ENCODE measurements at regions not wholly inside any gene's neighbourhood (a gene's known extent, or its start where the extent isn't known, plus 50 kb on each side); places are given as distances from the start of the nearest gene placed in this dataset.
"Not testable (repeated sequence)": the region's sequence is repeated elsewhere in the genome, so short reads cannot be mapped to it uniquely, and the experiment has no call there.

GRCh38 chr1:29408831-29409605 is 172.7 kb downstream of the PTPRU start:
- no TSS peak for BruUV-seq (replicated peaks)
- H3K27ac Mint-ChIP-seq (ENCODE audit: unreplicated experiment) = no peak overlapping the region
- Histone ChIP-seq H3K4me3 (ENCODE audit: low read depth, low read length) (no peak overlapping the region), H3K27me3 (replicated peaks; ENCODE audit: control insufficient read depth, insufficient read depth, low read length) (no peaks in the 10 kb centered on the region), H3K36me3 (ENCODE audit: control insufficient read depth, insufficient read depth, low read length) (no peaks in the 10 kb centered on the region), H3K4me1 (no peaks in the 10 kb centered on the region), H3K9me3 (no peaks in the 10 kb centered on the region)
- CTCF ChIA-PET = no interaction called here
- TF ChIP-seq, protein P1, sequence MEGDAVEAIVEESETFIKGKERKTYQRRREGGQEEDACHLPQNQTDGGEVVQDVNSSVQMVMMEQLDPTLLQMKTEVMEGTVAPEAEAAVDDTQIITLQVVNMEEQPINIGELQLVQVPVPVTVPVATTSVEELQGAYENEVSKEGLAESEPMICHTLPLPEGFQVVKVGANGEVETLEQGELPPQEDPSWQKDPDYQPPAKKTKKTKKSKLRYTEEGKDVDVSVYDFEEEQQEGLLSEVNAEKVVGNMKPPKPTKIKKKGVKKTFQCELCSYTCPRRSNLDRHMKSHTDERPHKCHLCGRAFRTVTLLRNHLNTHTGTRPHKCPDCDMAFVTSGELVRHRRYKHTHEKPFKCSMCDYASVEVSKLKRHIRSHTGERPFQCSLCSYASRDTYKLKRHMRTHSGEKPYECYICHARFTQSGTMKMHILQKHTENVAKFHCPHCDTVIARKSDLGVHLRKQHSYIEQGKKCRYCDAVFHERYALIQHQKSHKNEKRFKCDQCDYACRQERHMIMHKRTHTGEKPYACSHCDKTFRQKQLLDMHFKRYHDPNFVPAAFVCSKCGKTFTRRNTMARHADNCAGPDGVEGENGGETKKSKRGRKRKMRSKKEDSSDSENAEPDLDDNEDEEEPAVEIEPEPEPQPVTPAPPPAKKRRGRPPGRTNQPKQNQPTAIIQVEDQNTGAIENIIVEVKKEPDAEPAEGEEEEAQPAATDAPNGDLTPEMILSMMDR (IDR thresholded peaks at IDR 0.05; ENCODE audit: insufficient read depth in 1 of 2, low read depth in 1 of 2, low read length in 1 of 2, severe bottlenecking in 1 of 2, unreplicated experiment in 1 of 2) = no peak
- H3K4me1 Mint-ChIP-seq (ENCODE audit: low read depth, unreplicated experiment) = no peaks in the 10 kb centered on the region
- POLR2A ChIA-PET = no interaction called here
- H3K27me3 Mint-ChIP-seq (ENCODE audit: insufficient read depth, unreplicated experiment) = peaks cover 2% of the 10 kb centered on the region
- H3K4me3 Mint-ChIP-seq (ENCODE audit: unreplicated experiment) = no peak overlapping the region
- no peak for DNase-seq
- H3K9me3 Mint-ChIP-seq (ENCODE audit: unreplicated experiment) = no peaks in the 10 kb centered on the region
- no peaks in the 10 kb centered on the region for H3K36me3 Mint-ChIP-seq (ENCODE audit: insufficient read depth, unreplicated experiment)
- intact Hi-C loops (cut with micrococcal nuclease; ENCODE audit: unreplicated experiment) = no loop called here

GRCh38 chr1:29406814-29407213 is 170.5 kb downstream of the PTPRU start:
- no TSS peak for BruUV-seq (replicated peaks)
- Histone ChIP-seq H3K9me3 (no peaks in the 10 kb centered on the region), H3K27me3 (replicated peaks; ENCODE audit: control insufficient read depth, insufficient read depth, low read length) (no peaks in the 10 kb centered on the region), H3K4me1 (no peaks in the 10 kb centered on the region), H3K36me3 (ENCODE audit: control insufficient read depth, insufficient read depth, low read length) (no peaks in the 10 kb centered on the region), H3K4me3 (ENCODE audit: low read depth, low read length) (no peak overlapping the region)
- H3K4me3 Mint-ChIP-seq (ENCODE audit: unreplicated experiment) = no peak overlapping the region
- intact Hi-C loops (cut with micrococcal nuclease; ENCODE audit: unreplicated experiment) = no loop called here
- H3K27ac Mint-ChIP-seq (ENCODE audit: unreplicated experiment) = no peak overlapping the region
- peaks cover 11% of the 10 kb centered on the region for H3K9me3 Mint-ChIP-seq (ENCODE audit: unreplicated experiment)
- POLR2A ChIA-PET = no interaction called here
- no peaks in the 10 kb centered on the region for H3K36me3 Mint-ChIP-seq (ENCODE audit: insufficient read depth, unreplicated experiment)
- TF ChIP-seq, protein P1 (IDR thresholded peaks at IDR 0.05; ENCODE audit: insufficient read depth in 1 of 2, low read depth in 1 of 2, low read length in 1 of 2, severe bottlenecking in 1 of 2, unreplicated experiment in 1 of 2) = no peak
- CTCF ChIA-PET = no interaction called here
- H3K4me1 Mint-ChIP-seq (ENCODE audit: low read depth, unreplicated experiment) = no peaks in the 10 kb centered on the region
- DNase-seq = no peak
- H3K27me3 Mint-ChIP-seq (ENCODE audit: insufficient read depth, unreplicated experiment) = peaks cover 5% of the 10 kb centered on the region

DNA sequence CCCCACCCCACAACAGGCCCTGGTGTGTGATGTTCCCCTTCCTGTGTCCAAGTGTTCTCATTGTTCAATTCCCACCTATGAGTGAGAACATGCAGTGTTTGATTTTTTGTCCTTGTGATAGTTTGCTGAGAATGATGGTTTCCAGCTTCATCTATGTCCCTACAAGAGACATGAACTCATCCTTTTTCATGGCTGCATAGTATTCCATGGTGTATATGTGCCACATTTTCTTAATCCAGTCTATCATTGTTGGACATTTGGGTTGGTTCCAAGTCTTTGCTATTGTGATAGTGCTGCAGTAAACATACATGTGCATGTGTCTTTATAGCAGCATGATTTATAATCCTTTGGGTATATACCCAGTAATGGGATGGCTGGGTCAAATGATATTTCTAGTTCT is 163.9 kb downstream of the PTPRU start:
- H3K27me3 Mint-ChIP-seq (ENCODE audit: insufficient read depth, unreplicated experiment); H3K4me1 ChIP-seq; DNase-seq; H3K27ac Mint-ChIP-seq (ENCODE audit: unreplicated experiment); H3K4me3 ChIP-seq (ENCODE audit: low read depth, low read length); H3K36me3 Mint-ChIP-seq (ENCODE audit: insufficient read depth, unreplicated experiment); H3K9me3 ChIP-seq; H3K36me3 ChIP-seq (ENCODE audit: control insufficient read depth, insufficient read depth, low read length); H3K4me3 Mint-ChIP-seq (ENCODE audit: unreplicated experiment); H3K4me1 Mint-ChIP-seq (ENCODE audit: low read depth, unreplicated experiment); POLR2A ChIA-PET; BruUV-seq (replicated peaks); H3K27me3 ChIP-seq (replicated peaks; ENCODE audit: control insufficient read depth, insufficient read depth, low read length); CTCF ChIA-PET; intact Hi-C loops (cut with micrococcal nuclease; ENCODE audit: unreplicated experiment): not testable (repeated sequence)
- H3K9me3 Mint-ChIP-seq (ENCODE audit: unreplicated experiment) = peaks cover 11% of the 10 kb centered on the region
